HEK293T (cell line): ENCODE measurements at regions not wholly inside any gene's neighbourhood (a gene's known extent, or its start where the extent isn't known, plus 50 kb on each side); places are given as distances from the start of the nearest gene placed in this dataset.

ENCODE experiments used
- BHLHE40 ChIP-seq: fragments of 450-650 bp; IDR thresholded peaks from 2 replicates; pipeline ENCODE4 v1.6.1; 2016; ENCODE audit warnings: mild to moderate bottlenecking, moderate library complexity, borderline replicate concordance
- ELF4 ChIP-seq: fragments of 450-650 bp; IDR thresholded peaks from 2 replicates; pipeline ENCODE4 v1.6.1; 2017; ENCODE audit warnings: antibody characterized with exemption
- FOXA1 ChIP-seq: fragments of 450-650 bp; IDR thresholded peaks from 2 replicates; pipeline ENCODE4 v1.6.1; 2016; ENCODE audit warnings: mild to moderate bottlenecking
- FOXK2 ChIP-seq: fragments of 450-650 bp; IDR thresholded peaks from 2 replicates; pipeline ENCODE4 v1.6.1; 2016; ENCODE audit warnings: mild to moderate bottlenecking
- SP1 ChIP-seq: fragments of 450-650 bp; IDR thresholded peaks from 2 replicates; pipeline ENCODE4 v1.6.1; 2017
- SUZ12 ChIP-seq: fragments of 450-650 bp; IDR thresholded peaks from 2 replicates; pipeline ENCODE4 v1.6.1; 2016; ENCODE audit warnings: mild to moderate bottlenecking
- ZNF384 ChIP-seq: fragments of 450-650 bp; IDR thresholded peaks from 2 replicates; pipeline ENCODE4 v1.6.1; 2016

DNA sequence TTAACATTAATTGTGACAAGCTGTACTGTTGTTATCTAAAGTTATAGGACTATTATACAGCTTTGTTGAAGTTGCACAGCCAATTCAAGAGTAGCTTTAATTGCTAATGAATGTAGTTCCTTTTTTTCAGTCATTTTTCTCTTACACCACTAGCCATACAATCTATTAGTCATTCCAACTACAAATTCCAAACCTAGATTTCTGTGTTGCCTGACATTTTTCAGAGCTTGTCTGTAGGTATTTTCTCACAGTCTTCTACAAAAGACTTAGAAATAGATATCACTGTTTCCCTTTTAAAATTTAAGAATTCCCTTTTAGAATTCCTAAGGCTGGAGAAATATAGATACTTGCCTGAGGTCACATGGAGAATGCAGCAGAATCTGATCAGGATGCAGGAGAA is 307.0 kb upstream of the HS3ST1 start:
- TF ChIP-seq SP1: no peak
- TF ChIP-seq FOXK2: no peak
- no peak for TF ChIP-seq ZNF384
- no peak for TF ChIP-seq SUZ12
- TF ChIP-seq ELF4: no peak
- TF ChIP-seq FOXA1: no peak
- no peak for TF ChIP-seq BHLHE40
